ENCODE measurements at regions not wholly inside any gene's neighbourhood (a gene's known extent, or its start where the extent isn't known, plus 50 kb on each side); places are given as distances from the start of the nearest gene placed in this dataset.

GRCh38 chr5:2887481-2888348 is 136.2 kb upstream of the IRX2 start:
- Histone ChIP-seq H2BK120ac (replicated peaks; ENCODE audit: low read depth, low read length) (no peak overlapping the region), H3K23me2 (ENCODE audit: low read depth, low read length) (peaks cover 9% of the 10 kb centered on the region; the same call in 1 of the 2 replicates), H3K23ac (ENCODE audit: insufficient read length) (no peak overlapping the region), H2AFZ (ENCODE audit: low read length) (no peak overlapping the region), H3K79me2 (ENCODE audit: control insufficient read depth in 1 of 2, insufficient read depth in 2 of 2, low read length in 2 of 2) (no peaks in the 10 kb centered on the region), H3K4ac (replicated peaks; ENCODE audit: insufficient read length, low read depth, low read length) (no peak overlapping the region), H2AK5ac (ENCODE audit: low read depth, low read length) (0 out of 2 replicates have a peak overlapping the region, but pooled peaks have one; percentile 41), H3K4me1 (replicated peaks in 1 of 4; ENCODE audit: control insufficient read depth in 3 of 4, insufficient read depth in 4 of 4, low read length in 3 of 4) (no peaks in the 10 kb centered on the region; a peak in 1 of 7 replicates), H4K91ac (replicated peaks; ENCODE audit: insufficient read length, low read length) (no peak overlapping the region), H3K36me3 (ENCODE audit: control insufficient read depth in 2 of 4, insufficient read depth in 4 of 4, low read length in 3 of 4) (no peaks in the 10 kb centered on the region), H3K79me1 (ENCODE audit: low read depth, low read length) (no peaks in the 10 kb centered on the region), H3K27me3 (replicated peaks in 1 of 4; ENCODE audit: control insufficient read depth in 3 of 4, extremely low read depth in 1 of 4, insufficient read depth in 3 of 4, low read length in 3 of 4) (no peaks in the 10 kb centered on the region), H4K5ac (ENCODE audit: insufficient read length, low read depth, low read length) (no peak overlapping the region), H3K9me3 (ENCODE audit: insufficient read depth in 2 of 2, low read depth in 1 of 2, low read length in 1 of 2) (no peaks in the 10 kb centered on the region), H4K8ac (ENCODE audit: extremely low read depth, insufficient read depth, low read length) (no peak overlapping the region), H2BK15ac (ENCODE audit: low read length) (peak overlapping the region; percentile 95), H3K56ac (replicated peaks; ENCODE audit: insufficient read length, low read depth, low read length) (no peak overlapping the region), H2BK5ac (ENCODE audit: low read depth, low read length) (peak overlapping the region; percentile 67; the same call in 1 of the 2 replicates), H3K18ac (ENCODE audit: extremely low read depth, low read length) (no peak overlapping the region), H2BK12ac (ENCODE audit: low read depth, low read length) (peak overlapping the region; percentile 86; the same call in 1 of the 2 replicates), H4K20me1 (replicated peaks in 1 of 2; ENCODE audit: control insufficient read depth in 1 of 2, insufficient read depth in 2 of 2, low read length in 2 of 2) (peaks cover 0 to 7% of the 10 kb centered on the region in 2 experiments), H3K4me2 (ENCODE audit: insufficient read depth in 1 of 2, low read depth in 2 of 2, low read length in 2 of 2) (no peak overlapping the region), H2BK20ac (ENCODE audit: low read length) (no peak overlapping the region; the same call in 1 of the 2 replicates), H3K14ac (ENCODE audit: insufficient read length) (no peak overlapping the region), H3K27ac (ENCODE audit: low read depth, low read length) (no peak overlapping the region), H3K9ac (replicated peaks in 1 of 4; ENCODE audit: extremely low read depth in 1 of 4, low read depth in 3 of 4, low read length in 3 of 4) (no peak overlapping the region), H3K4me3 (ENCODE audit: extremely low read depth in 1 of 4, insufficient read depth in 2 of 4, low read depth in 3 of 4, low read length in 4 of 4) (no peak overlapping the region)
- 90% methylated on average over 7 of the region's 7 CpGs; no CpG with 5 or more reads in 1 of the 2 experiments for WGBS, 2 experiments (ENCODE audit: extremely low coverage in 1 of 2, insufficient coverage in 1 of 2, insufficient read length in 1 of 2, insufficient replicate concordance in 2 of 2, low coverage in 1 of 2, low lambda C conversion rate in 2 of 2, missing lambda C conversion rate in 1 of 2)
- FAIRE-seq, result no peak
- DNase-seq (ENCODE audit: low read depth in 1 of 2, low spot score in 2 of 2), result peak in 1 of 2 experiments; percentile 35
- CTCF ChIA-PET (ENCODE audit: partially characterized antibody), result interaction anchor here (1.1 kb wide), 1 partner anchor 21 kb away, joined by 3 read pairs; no protein-coding TSS in a partner anchor
- POLR2A ChIA-PET (ENCODE audit: partially characterized antibody), result no interaction called here
- no peak for TF ChIP-seq MAFK (IDR thresholded peaks at IDR 0.05; ENCODE audit: low read depth, low read length)
- no peak for TF ChIP-seq SIN3A (conservative IDR thresholded peaks at IDR 0.05 in 1 of 2, IDR thresholded peaks at IDR 0.05 in 1 of 2; ENCODE audit: low read depth in 1 of 2, low read length in 2 of 2)
- TF ChIP-seq ASH2L (IDR thresholded peaks at IDR 0.05; ENCODE audit: low read length), result peak; percentile 63
